ENCODE measurements at regions not wholly inside any gene's neighbourhood (a gene's known extent, or its start where the extent isn't known, plus 50 kb on each side); places are given as distances from the start of the nearest gene placed in this dataset.

DNA sequence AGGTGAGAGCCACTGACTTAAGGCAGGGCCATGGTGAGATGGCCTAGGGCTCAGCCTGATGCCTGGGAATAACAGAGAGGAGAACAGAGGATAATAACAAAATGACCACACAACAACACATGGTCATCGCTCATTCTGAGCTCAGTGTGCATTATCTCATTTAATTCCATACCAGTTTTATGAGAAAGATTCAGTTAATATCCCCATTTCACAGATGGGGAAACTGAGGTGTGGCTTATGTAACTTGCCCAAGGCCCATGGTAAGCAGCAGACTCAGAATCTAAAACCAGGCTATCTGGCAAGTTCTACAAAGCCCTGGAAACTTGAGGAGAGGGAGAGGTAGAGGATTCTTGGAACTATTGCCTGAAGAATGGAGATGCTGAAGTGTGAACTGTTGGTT, 200.9 kb upstream of the PMEPA1 start:
- H3K4me3 ChIP-seq (ENCODE audit: low read length in 2 of 2) = no peak overlapping the region
- no peak for DNase-seq
- no peaks in the 10 kb centered on the region for H3K27me3 ChIP-seq (ENCODE audit: insufficient read depth, low read length)
- no peaks in the 10 kb centered on the region for H3K9me3 ChIP-seq (ENCODE audit: control insufficient read depth in 1 of 2, low read length in 2 of 2)
- H3K27ac ChIP-seq (ENCODE audit: low read depth, low read length) = no peak overlapping the region
- Mint-ChIP-seq H3K27ac (no peak overlapping the region), H3K36me3 (no peaks in the 10 kb centered on the region), H3K4me3 (no peak overlapping the region), H3K4me1 (no peaks in the 10 kb centered on the region), H3K27me3 (peaks cover 10 to 13% of the 10 kb centered on the region in 2 donors), H3K9me3 (no peaks in the 10 kb centered on the region)
- H3K4me1 ChIP-seq (ENCODE audit: insufficient read depth, low read length) = no peaks in the 10 kb centered on the region
- intact Hi-C loops (cut with micrococcal nuclease) = no loop called here
- no peaks in the 10 kb centered on the region for H3K36me3 ChIP-seq (ENCODE audit: insufficient read depth, low read length)
- CTCF ChIA-PET (ENCODE audit: partially characterized antibody) = no interaction called here
- POLR2A ChIA-PET (ENCODE audit: partially characterized antibody) = no interaction called here

DNA sequence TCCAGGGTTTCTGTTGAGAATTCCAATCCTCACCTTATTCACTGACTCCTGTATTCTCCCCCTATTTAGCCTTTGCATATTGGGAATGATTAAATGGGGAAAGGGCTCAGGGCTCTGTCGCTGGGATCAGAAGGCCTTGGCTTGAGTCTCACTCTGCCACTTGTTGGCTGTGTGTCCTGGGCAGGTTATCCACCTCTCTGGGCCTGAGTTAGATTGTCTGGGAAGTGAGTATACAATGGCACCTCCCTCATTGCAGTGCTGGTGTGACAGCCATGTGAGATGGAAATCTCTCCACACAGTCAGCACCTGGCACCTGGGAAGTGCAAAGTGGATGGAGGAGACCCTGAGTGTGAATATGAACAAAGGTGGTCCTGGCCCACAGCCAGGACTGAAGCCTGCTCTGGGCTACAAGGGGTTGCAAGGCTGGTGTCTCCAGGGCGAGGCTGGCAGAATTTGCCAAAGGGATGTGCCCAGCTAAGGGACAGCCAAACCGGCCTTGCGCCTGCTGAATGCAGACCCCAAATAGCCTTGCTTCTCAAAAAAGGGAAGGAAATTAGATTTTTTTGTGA, 200.0 kb upstream of the PMEPA1 start:
- CTCF ChIA-PET (ENCODE audit: partially characterized antibody) = no interaction called here
- no peaks in the 10 kb centered on the region for H3K9me3 ChIP-seq (ENCODE audit: control insufficient read depth in 1 of 2, low read length in 2 of 2)
- H3K9me3 Mint-ChIP-seq = no peaks in the 10 kb centered on the region
- POLR2A ChIA-PET (ENCODE audit: partially characterized antibody) = no interaction called here
- H3K4me3 Mint-ChIP-seq = no peak overlapping the region
- no peak overlapping the region for H3K27ac ChIP-seq (ENCODE audit: low read depth, low read length)
- H3K27me3 Mint-ChIP-seq = peaks cover 10 to 13% of the 10 kb centered on the region in 2 donors
- no peaks in the 10 kb centered on the region for H3K27me3 ChIP-seq (ENCODE audit: insufficient read depth, low read length)
- no peaks in the 10 kb centered on the region for H3K36me3 ChIP-seq (ENCODE audit: insufficient read depth, low read length)
- H3K4me1 ChIP-seq (ENCODE audit: insufficient read depth, low read length) = no peaks in the 10 kb centered on the region
- H3K4me3 ChIP-seq (ENCODE audit: low read length in 2 of 2) = no peak overlapping the region
- intact Hi-C loops (cut with micrococcal nuclease) = no loop called here
- no peaks in the 10 kb centered on the region for H3K36me3 Mint-ChIP-seq
- H3K4me1 Mint-ChIP-seq = no peaks in the 10 kb centered on the region
- DNase-seq = no peak
- H3K27ac Mint-ChIP-seq = no peak overlapping the region

DNA sequence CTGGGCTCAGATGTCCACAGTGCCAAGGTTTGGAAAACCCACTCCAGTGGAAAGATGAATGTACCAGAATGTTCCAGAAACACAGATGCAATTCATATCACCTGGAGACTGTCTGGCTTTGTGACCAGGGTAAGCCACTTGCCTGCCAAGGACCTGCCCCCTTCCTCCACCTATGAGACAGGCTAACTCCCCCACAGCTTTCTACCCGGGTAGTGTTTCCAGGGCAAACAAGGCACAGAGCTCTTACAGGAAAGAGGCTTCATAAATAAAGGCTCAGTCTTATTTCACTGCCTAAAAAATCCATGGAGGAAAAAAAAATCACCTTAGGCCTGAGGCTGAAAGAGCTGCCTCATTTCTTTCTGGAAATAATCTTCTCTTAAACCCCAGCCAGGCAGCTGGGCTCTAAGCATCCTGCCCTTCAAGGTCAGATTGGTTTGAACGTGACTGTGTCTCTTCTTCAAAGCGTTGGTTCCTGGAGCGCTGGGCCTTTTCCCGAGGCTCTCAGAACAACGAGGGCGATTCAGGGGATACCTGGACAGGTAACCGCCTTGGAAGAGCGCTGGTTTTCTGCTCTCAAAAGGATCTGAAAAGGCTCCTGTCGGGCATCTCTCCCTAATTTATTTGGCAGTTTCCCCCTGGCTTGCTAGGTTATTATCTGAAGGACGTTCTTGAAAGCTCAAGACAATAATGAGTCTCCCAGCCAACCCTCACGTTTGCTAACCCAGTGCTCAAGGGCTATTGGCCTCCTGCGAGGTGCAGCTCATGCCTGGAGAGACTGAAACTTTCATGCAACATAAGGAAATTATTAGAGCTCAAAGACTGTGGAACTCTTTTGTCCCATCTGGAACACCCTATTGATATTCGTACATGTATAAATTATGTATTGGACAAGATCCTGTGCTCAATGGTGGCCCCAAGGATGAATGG, 199.2 kb upstream of the PMEPA1 start:
- H3K9me3 Mint-ChIP-seq = no peaks in the 10 kb centered on the region

DNA sequence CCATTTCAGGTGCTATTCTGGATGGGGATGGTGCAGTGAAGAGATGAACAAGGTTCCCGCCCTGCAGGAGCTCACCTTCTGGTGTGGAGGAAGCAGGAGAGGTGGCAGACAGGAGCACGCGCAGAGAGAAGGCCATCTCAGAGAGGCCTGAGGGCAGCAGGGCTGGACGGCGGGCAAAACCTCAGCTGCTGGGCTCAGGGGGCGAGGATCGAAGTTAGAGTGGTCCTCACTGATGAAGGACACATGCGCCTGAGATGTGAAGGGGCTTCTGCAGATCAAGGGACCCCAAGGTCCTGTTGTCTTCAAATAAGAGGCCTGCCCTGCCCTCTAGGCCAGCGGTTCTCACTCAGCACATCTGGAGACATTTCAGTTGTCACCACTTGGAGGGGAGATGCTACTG, 198.4 kb upstream of the PMEPA1 start:
- Mint-ChIP-seq H3K27ac (no peak overlapping the region), H3K9me3 (no peaks in the 10 kb centered on the region), H3K4me3 (no peak overlapping the region), H3K4me1 (peaks cover 0 to 4% (median 0%) of the 10 kb centered on the region in 4 donors), H3K36me3 (no peaks in the 10 kb centered on the region), H3K27me3 (peaks cover 13 to 16% of the 10 kb centered on the region in 2 donors)
- H3K9me3 ChIP-seq (ENCODE audit: control insufficient read depth in 1 of 2, low read length in 2 of 2) = no peaks in the 10 kb centered on the region
- H3K4me1 ChIP-seq (ENCODE audit: insufficient read depth, low read length) = no peaks in the 10 kb centered on the region
- no peaks in the 10 kb centered on the region for H3K36me3 ChIP-seq (ENCODE audit: insufficient read depth, low read length)
- H3K27ac ChIP-seq (ENCODE audit: low read depth, low read length) = no peak overlapping the region
- ChIA-PET POLR2A (ENCODE audit: partially characterized antibody) (no interaction called here), CTCF (ENCODE audit: partially characterized antibody) (no interaction called here)
- intact Hi-C loops (cut with micrococcal nuclease) = no loop called here
- H3K4me3 ChIP-seq (ENCODE audit: low read length in 2 of 2) = no peak overlapping the region
- no peaks in the 10 kb centered on the region for H3K27me3 ChIP-seq (ENCODE audit: insufficient read depth, low read length)
- DNase-seq = no peak

More for the DNA sequence above, 199.2 kb upstream of the PMEPA1 start:
- no peak overlapping the region for H3K4me3 Mint-ChIP-seq
- Histone ChIP-seq H3K4me3 (ENCODE audit: low read length in 2 of 2) (no peak overlapping the region), H3K4me1 (ENCODE audit: insufficient read depth, low read length) (no peaks in the 10 kb centered on the region), H3K27me3 (ENCODE audit: insufficient read depth, low read length) (no peaks in the 10 kb centered on the region), H3K9me3 (ENCODE audit: control insufficient read depth in 1 of 2, low read length in 2 of 2) (no peaks in the 10 kb centered on the region), H3K27ac (ENCODE audit: low read depth, low read length) (no peak overlapping the region), H3K36me3 (ENCODE audit: insufficient read depth, low read length) (no peaks in the 10 kb centered on the region)
- intact Hi-C loops (cut with micrococcal nuclease) = no loop called here
- CTCF ChIA-PET (ENCODE audit: partially characterized antibody) = no interaction called here
- no peaks in the 10 kb centered on the region for H3K36me3 Mint-ChIP-seq
- POLR2A ChIA-PET (ENCODE audit: partially characterized antibody) = no interaction called here
- H3K4me1 Mint-ChIP-seq = no peaks in the 10 kb centered on the region
- no peak for DNase-seq
- H3K27ac Mint-ChIP-seq = no peak overlapping the region
- H3K27me3 Mint-ChIP-seq = peaks cover 11 to 16% of the 10 kb centered on the region in 2 donors

DNA sequence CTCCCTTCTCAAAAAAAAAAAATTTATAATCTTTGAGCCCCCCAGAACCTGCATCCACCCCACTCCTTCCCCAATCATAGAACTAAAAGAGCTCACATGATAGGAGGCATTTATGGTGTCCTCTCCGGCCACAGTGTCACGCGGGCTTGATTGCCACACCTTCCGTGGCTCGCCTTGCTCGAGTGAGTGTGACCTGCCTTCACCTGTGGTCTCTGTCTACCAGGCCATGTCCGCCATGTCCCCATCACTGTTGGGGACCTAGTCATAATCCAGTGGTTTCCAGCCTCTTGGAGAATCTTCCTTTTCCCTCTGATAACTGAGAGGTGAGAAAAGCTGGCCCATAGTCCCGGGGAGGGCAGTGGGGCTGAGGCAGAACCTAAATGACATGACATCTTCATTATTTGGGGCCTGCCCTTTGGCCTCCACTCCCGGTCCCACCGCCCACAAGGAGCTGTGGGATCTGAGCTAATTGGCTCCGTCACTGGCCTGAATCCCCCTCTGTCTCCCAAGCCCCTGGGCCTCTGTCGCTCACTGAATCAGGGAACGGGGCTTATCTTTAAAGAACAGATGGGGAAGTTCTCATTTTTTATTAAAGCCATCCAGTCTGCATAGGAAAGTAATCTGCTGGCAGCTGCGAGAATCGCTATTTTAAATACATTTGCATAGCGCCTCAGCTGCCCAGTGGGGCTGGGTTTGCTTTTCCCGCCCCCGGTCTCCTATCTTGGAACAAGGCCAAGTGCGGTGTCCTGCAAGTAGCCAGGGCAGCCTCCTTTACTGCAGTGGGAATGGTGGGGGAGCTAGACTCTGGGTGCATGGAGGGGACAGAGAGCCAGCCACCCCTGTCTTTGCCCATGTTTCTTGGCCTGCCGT, 197.6 kb upstream of the PMEPA1 start:
- ChIA-PET CTCF (ENCODE audit: partially characterized antibody) (no interaction called here), POLR2A (ENCODE audit: partially characterized antibody) (no interaction called here)
- H3K27me3 ChIP-seq (ENCODE audit: insufficient read depth, low read length) = no peaks in the 10 kb centered on the region
- peaks cover 0 to 4% (median 0%) of the 10 kb centered on the region in 4 donors for H3K4me1 Mint-ChIP-seq
- no peak overlapping the region for H3K27ac Mint-ChIP-seq
- no peak for DNase-seq
- no peaks in the 10 kb centered on the region for H3K36me3 ChIP-seq (ENCODE audit: insufficient read depth, low read length)
- no peak overlapping the region for H3K4me3 ChIP-seq (ENCODE audit: low read length in 2 of 2)
- intact Hi-C loops (cut with micrococcal nuclease) = no loop called here
- H3K27ac ChIP-seq (ENCODE audit: low read depth, low read length) = no peak overlapping the region
- no peaks in the 10 kb centered on the region for H3K9me3 Mint-ChIP-seq
- H3K27me3 Mint-ChIP-seq = peaks cover 13 to 14% of the 10 kb centered on the region in 2 donors
- no peaks in the 10 kb centered on the region for H3K4me1 ChIP-seq (ENCODE audit: insufficient read depth, low read length)
- no peak overlapping the region for H3K4me3 Mint-ChIP-seq
- no peaks in the 10 kb centered on the region for H3K9me3 ChIP-seq (ENCODE audit: control insufficient read depth in 1 of 2, low read length in 2 of 2)
- no peaks in the 10 kb centered on the region for H3K36me3 Mint-ChIP-seq

DNA sequence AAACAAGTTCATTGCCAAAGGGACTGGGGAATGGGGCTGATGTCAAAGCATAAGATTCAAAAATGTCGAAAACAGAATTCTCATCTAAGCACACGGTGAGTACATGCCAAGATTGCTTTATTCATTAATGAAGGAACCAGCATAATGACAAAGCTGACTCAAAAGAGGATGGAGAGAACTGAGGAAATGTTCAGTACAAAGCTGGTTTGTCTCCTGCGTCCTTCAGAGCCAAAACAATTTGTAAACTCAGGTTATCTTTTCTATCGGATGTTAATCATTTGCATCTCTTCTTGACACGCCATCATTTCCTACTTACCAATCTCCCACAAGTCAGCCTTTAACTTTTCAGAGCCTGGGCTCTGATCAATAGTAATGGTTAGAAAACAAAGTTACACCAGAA, 195.6 kb upstream of the PMEPA1 start:
- POLR2A ChIA-PET (ENCODE audit: partially characterized antibody) = no interaction called here

More for the DNA sequence above, 195.6 kb upstream of the PMEPA1 start:
- Histone ChIP-seq H3K36me3 (ENCODE audit: insufficient read depth, low read length) (no peaks in the 10 kb centered on the region), H3K27ac (ENCODE audit: low read depth, low read length) (no peak overlapping the region), H3K4me1 (ENCODE audit: insufficient read depth, low read length) (no peaks in the 10 kb centered on the region), H3K9me3 (ENCODE audit: control insufficient read depth in 1 of 2, low read length in 2 of 2) (no peaks in the 10 kb centered on the region), H3K4me3 (ENCODE audit: low read length in 2 of 2) (no peak overlapping the region), H3K27me3 (ENCODE audit: insufficient read depth, low read length) (no peaks in the 10 kb centered on the region)
- Mint-ChIP-seq H3K4me3 (no peak overlapping the region), H3K27ac (no peak overlapping the region), H3K9me3 (no peaks in the 10 kb centered on the region), H3K4me1 (peaks cover 0 to 4% (median 0%) of the 10 kb centered on the region in 4 donors), H3K27me3 (peaks cover 10 to 12% of the 10 kb centered on the region in 2 donors), H3K36me3 (no peaks in the 10 kb centered on the region)
- DNase-seq = no peak
- CTCF ChIA-PET (ENCODE audit: partially characterized antibody) = no interaction called here
- intact Hi-C loops (cut with micrococcal nuclease) = no loop called here
